RPMI7951 (cell line): ENCODE measurements at regions not wholly inside any gene's neighbourhood (a gene's known extent, or its start where the extent isn't known, plus 50 kb on each side); places are given as distances from the start of the nearest gene placed in this dataset.
A peak's percentile ranks its signal among the peaks of the same experiment; 100 is the strongest.
"Not testable (repeated sequence)": the region's sequence is repeated elsewhere in the genome, so short reads cannot be mapped to it uniquely, and the experiment has no call there.

Source experiments
- DNase-seq: peaks from one replicate; pipeline ENCODE4 v3.0.0-alpha.2; 2012; ENCODE audit warnings: low read depth

- DNase-seq = not testable (repeated sequence)
These were observed 836.8 kb downstream of the RAPGEF2 start for GRCh38 chr4:159939681-159940080.

DNA sequence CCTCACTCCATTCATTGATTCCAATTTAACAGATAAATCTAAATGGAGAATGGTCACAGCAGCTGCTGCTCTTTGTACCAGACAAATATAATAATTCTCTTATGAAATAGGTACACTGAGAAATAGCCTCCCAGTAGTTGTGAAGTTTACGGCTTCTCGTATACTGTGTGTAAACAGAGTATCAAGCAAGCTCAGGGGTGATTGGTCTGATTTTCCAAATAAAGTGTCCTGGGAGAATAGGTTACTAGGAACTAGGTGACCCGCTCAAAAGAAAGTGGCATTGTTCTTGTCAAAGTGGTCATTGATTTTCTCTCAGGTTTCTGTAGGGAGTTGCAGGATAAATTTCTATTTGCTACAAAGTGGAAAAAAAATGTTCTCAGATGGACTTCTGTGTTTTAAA is 838.2 kb downstream of the RAPGEF2 start:
- no peak for DNase-seq

GRCh38 chr4:159944477-159944876 is 841.6 kb downstream of the RAPGEF2 start:
- no peak for DNase-seq

DNA sequence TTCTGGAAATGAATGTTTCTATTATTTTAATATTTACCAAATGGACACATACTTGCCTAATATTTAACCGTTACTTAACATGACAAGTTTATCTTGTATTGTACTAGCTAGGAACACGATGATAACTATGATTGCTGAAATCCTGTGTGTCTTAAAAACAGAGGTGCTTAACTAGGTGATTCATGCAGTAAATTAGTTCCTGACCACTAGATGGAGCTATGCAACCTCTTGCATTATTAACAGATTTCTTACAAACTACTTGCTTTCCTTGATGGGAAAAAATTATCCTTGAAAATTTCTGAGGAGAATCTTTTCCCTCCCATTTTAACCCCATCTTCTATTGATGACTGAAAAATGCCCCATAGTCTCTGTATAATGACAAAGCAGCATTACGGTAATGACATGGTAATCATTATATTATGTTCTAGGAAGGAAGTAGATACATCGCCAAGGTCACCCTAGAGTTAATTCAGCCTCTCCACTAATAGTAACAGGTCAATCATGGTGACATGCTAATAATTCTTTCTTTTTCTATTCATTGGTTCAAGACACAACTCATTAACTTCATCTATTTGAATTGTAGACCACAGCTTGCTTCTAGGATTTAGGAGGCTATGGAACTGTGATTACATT is 844.2 kb downstream of the RAPGEF2 start:
- peak; percentile 39 for DNase-seq

GRCh38 chr4:159950707-159951106 is 847.8 kb downstream of the RAPGEF2 start:
- DNase-seq = no peak

GRCh38 chr4:159966746-159967145 is 863.9 kb downstream of the RAPGEF2 start:
- DNase-seq = no peak

DNA sequence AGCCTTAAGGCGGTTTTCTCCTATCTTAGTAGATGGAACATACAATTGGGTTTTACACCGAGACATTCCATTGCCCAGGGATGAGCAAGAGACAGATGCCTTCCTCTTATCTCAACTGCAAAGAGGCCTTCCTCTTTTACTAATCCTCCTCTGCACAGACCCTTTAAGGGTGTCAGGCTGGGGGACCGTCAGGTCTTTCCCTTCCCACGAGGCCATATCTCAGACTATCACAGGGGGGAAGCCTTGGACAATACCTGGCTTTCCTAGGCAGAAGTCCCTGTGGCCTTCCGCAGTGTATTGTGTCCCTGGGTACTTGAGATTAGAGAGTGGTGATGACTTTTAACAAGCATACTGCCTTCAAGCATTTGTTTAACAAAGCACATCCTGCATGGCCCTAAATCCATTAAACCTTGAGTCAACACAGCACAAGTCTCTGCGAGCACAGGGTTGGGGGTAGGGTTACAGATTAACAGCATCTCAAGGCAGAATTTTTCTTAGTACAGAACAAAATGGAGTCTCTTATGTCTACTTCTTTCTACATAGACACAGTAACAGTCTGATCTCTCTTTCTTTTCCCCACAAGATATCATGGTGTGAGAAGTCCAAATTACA is 874.1 kb downstream of the RAPGEF2 start:
- DNase-seq = not testable (repeated sequence)

DNA sequence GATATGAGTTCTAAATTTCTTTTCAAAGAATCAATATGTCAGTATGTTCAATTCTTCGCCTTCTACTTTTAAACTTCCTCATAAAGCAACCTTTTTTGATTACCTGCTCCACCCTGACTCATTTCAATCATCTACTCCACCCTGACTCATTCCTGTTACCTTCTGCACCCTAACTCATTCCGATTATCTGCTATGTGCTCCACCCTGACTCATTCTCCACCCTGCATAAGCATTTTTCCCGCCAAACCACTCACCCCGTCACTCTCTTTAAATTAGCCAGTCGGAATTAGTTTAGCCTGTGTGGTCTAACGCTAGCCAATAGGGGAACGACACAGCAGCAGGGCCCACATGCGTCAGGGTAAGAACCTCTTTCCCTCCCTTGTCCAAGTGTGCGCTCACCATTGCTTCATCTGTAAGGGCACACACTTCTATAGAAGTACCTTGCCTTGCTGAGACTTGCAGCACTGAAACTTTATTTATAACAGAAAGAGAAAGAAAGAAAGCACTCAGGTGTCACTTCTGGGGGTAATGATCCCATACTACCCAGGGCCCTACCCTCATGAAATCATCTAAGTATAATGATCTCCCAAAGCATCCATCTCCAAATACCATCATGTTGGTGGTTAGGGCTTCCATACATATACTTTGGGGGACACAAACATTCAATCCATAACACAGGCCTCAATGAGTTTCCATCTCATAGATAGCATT is 875.2 kb downstream of the RAPGEF2 start:
- DNase-seq = no peak

- no peak for DNase-seq
These were observed 876.5 kb downstream of the RAPGEF2 start for GRCh38 chr4:159979351-159979750.

DNA sequence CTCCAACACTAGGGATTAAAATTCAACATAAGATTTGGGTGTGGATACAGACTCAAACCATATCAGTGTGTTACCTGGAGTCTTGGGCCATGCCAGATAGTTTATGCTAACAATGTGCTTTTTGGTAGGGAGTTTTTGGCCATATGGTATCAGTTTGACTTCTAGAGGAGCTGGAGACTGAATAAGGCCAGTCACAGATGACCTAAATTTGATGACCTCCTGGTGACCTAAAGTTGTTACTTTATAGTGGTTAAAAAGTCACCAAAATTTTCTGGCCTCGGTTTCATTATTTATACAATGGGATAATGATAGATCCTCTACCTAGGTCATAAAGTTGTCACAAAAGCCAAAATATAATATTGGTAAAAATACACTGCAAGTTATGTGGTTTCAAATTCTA is 877.1 kb downstream of the RAPGEF2 start:
- no peak for DNase-seq

- DNase-seq = no peak
These were observed 878.1 kb downstream of the RAPGEF2 start for GRCh38 chr4:159980826-159981468.

GRCh38 chr4:159981469-159981856 is 878.6 kb downstream of the RAPGEF2 start:
- no peak for DNase-seq

- DNase-seq = no peak
These were observed 880.2 kb downstream of the RAPGEF2 start for GRCh38 chr4:159983082-159983481.

DNA sequence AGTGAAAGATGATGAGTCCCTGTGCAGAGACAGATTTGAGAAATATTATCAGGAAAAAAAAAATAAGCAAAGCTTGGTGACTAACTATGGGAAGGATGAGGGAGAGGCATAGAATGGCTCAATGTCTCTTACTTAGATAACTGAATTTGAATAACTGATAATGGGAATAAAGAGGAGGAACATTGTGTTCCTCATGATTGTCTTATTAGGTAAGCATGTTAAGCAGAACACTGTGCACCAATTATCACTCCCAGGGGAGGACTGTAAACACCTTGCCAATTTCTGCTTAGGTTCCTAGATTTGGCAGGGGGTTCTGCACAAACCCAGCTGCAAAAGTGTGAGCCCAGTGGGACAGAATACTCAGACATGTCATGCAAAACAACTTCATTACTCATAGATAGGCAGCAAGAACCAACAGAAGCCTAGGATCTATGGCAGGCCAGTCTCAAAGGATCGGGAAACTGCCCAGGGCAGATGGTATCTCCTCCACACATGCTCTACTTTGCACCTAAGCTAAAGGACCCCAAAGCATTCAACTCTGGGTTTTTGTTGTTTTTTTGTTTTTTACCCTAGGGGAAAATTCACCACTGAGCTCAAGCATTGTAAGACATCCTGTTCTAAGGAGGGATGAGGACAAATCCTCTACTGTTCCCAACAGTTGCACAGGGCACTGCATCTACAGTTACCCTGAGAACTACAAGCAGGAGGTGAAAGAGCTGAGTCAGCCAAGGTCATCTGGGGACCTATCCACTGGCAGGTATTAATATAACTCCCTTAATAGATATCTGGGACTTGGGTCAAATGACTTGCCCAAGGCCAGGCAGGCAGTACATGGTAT is 907.0 kb downstream of the RAPGEF2 start:
- no peak for DNase-seq

DNA sequence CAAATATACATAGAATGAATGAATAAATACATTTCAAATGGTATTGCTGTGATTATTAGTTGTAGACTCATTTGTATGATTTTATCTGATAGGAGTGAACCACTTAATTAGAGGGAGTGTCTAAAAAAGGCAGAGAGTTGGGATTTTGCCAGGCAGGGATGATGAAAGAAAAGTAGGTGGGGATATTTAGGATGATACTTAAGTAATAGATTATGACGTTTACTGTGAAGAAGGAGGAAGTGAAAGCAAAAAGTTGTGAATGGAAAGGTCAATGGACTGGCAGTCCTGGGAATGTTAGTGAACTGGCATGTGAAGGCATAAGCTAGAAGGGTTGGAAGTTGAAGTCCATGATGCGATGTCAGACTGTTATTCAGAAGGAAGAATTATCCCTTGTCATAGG is 917.1 kb downstream of the RAPGEF2 start:
- DNase-seq = no peak

DNA sequence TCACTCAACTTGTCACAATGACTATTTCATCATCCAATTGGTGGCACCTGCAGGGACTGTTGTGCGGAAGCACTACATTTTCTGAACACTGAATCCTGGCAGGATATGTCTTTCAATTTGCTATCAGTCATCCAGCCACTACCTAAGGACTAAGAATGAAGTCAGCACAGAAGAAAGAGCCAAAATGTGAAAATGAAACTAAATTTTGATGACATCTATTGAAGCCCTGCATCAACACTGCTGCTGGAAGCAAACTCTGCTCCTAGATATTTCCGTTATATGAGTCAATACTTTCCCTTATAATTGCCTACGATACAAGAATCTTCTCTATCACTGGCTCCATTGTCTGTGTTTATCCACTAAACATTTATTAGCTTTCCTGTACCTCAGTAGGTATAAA is 917.9 kb downstream of the RAPGEF2 start:
- no peak for DNase-seq

DNA sequence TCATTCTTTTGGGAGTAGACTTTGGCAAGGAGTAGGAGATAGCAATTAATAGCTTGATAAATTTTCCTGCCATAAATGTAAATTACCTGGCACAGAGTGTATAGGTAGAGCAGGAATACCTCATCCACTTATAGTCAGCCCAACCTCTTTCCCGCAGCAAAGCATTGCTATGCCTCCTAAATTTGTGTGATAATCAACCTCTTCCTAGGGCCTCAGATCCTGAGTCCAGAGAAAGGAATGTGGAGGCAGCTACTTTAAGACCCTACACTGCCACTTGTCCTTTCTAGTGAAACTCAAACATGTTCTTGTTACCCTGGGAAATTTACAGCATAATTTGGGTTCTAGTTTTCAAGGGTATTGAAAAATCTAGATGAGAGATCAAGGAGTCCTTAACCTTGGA is 919.0 kb downstream of the RAPGEF2 start:
- no peak for DNase-seq

- no peak for DNase-seq
These were observed 923.8 kb downstream of the RAPGEF2 start for GRCh38 chr4:160026721-160027120.

DNA sequence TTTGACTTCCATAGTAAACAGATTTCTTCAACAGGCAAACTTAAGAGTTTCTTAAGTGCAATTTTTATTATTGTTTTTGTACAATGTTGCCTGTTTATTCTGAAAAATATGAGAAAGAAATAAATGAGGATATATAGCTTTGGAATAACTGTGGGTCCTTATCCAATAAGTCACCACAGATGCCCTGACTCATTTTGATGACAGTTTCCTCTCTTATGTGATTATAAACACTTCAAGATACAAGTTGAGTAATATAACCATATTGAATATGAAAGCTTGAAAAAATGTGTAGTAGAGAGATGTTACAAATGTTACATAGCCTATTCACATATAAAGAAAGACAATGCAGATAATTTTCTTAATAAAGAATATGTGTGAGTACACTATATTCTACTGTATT is 931.6 kb downstream of the RAPGEF2 start:
- no peak for DNase-seq

- no peak for DNase-seq
These were observed 935.7 kb downstream of the RAPGEF2 start for GRCh38 chr4:160038615-160039014.

GRCh38 chr4:160044693-160045092 is 941.8 kb downstream of the RAPGEF2 start:
- DNase-seq = no peak
